ENCODE measurements at regions not wholly inside any gene's neighbourhood (a gene's known extent, or its start where the extent isn't known, plus 50 kb on each side); places are given as distances from the start of the nearest gene placed in this dataset.

GRCh38 chr4:57291911-57292310 lies 181.7 kb upstream of the IGFBP7 start:
- intact Hi-C loops (cut with micrococcal nuclease) (no loop called here), dilution Hi-C loops (cut with MboI; ENCODE audit: extremely low pct_ligation_motif_present, low sequenced_read_pairs) (no loop called here)
- POLR2A ChIA-PET = no interaction called here
- Histone ChIP-seq H3K79me2 (ENCODE audit: control insufficient read depth, insufficient read depth, low read length) (no peaks in the 10 kb centered on the region), H3K4me2 (ENCODE audit: insufficient read depth, low read length) (no peak overlapping the region), H3K4me1 (ENCODE audit: control insufficient read depth, extremely low read depth, insufficient read depth, low read length) (no peaks in the 10 kb centered on the region), H3K4me3 (replicated peaks in 1 of 3; ENCODE audit: insufficient read depth in 1 of 3, low read depth in 1 of 3, low read length in 3 of 3) (no peak overlapping the region), H4K20me1 (replicated peaks; ENCODE audit: control insufficient read depth, extremely low read depth, insufficient read depth, low read length) (no peaks in the 10 kb centered on the region), H3K9me1 (replicated peaks; ENCODE audit: control insufficient read depth, extremely low read depth, insufficient read depth, low read length) (no peaks in the 10 kb centered on the region), H2AFZ (ENCODE audit: low read depth, low read length) (no peak overlapping the region), H3K27ac (ENCODE audit: insufficient read depth, low read depth, low read length) (no peak overlapping the region), H3K9ac (replicated peaks; ENCODE audit: extremely low read depth, insufficient read depth, low read length) (no peak overlapping the region), H3K9me3 (replicated peaks; ENCODE audit: control insufficient read depth, insufficient read depth, low read length) (no peaks in the 10 kb centered on the region), H3K36me3 (ENCODE audit: control insufficient read depth in 2 of 2, extremely low read depth in 1 of 2, insufficient read depth in 2 of 2, low read length in 2 of 2) (no peaks in the 10 kb centered on the region), H3K27me3 (ENCODE audit: control insufficient read depth in 2 of 2, insufficient read depth in 2 of 2, low read length in 2 of 2) (peaks cover 0 to 4% of the 10 kb centered on the region in 2 experiments)
- DNase-seq (ENCODE audit: low read depth, low spot score) (no peak), FAIRE-seq (no peak)
- CTCF ChIA-PET = interaction anchor here (0.5 kb wide), 1 partner anchor 19 kb away, joined by 3 read pairs; no protein-coding TSS in a partner anchor
- TF ChIP-seq MYC (IDR thresholded peaks at IDR 0.05; ENCODE audit: low read depth, low read length) = no peak
- no peak for TF ChIP-seq POLR2AphosphoS5 (IDR thresholded peaks at IDR 0.05; ENCODE audit: insufficient read depth, low read depth, low read length)
- TF ChIP-seq CTCF (IDR thresholded peaks at IDR 0.05; ENCODE audit: extremely low read depth in 1 of 2, insufficient read depth in 1 of 2, low read depth in 1 of 2, low read length in 2 of 2) = no peak
- no peak for TF ChIP-seq EZH2 (IDR thresholded peaks at IDR 0.05; ENCODE audit: borderline replicate concordance, low read depth, low read length, severe bottlenecking)
- TF ChIP-seq JUN (IDR thresholded peaks at IDR 0.05; ENCODE audit: borderline replicate concordance, insufficient read depth, insufficient read length, low read depth) = no peak
- no peak for TF ChIP-seq MAX (IDR thresholded peaks at IDR 0.05; ENCODE audit: insufficient read depth, insufficient read length)
- BruUV-seq (replicated peaks) = no TSS peak

Data from endothelial cell of umbilical vein (primary cell).